PC-3 (cell line): ENCODE measurements at regions not wholly inside any gene's neighbourhood (a gene's known extent, or its start where the extent isn't known, plus 50 kb on each side); places are given as distances from the start of the nearest gene placed in this dataset.

Experiments used
- CTCF ChIP-seq: fragments of 300-600 bp; sonication (generic); conservative IDR thresholded peaks from 2 replicates; pipeline ENCODE4 v1.5.1; 2017; ENCODE audit warnings: antibody characterized with exemption, low read depth, mild to moderate bottlenecking, low read length
- EZH2 ChIP-seq: fragments of 300-600 bp; sonication (generic); IDR thresholded peaks from one replicate; pipeline ENCODE4 v1.6.1; 2017; ENCODE audit warnings: antibody characterized with exemption, mild to moderate bottlenecking, low read length; ENCODE audit not compliant: unreplicated experiment
- EZH2phosphoT487 ChIP-seq: fragments of 300-600 bp; sonication (generic); IDR thresholded peaks from 2 replicates; pipeline ENCODE4 v1.6.1; 2018; ENCODE audit warnings: mild to moderate bottlenecking, antibody characterized with exemption, low read length, borderline replicate concordance

GRCh38 chr4:100269446-100269845, 79.2 kb upstream of the DDIT4L start:
- TF ChIP-seq CTCF, result no peak
- TF ChIP-seq EZH2, result no peak
- no peak for TF ChIP-seq EZH2phosphoT487
